GM21390 (cell line): ENCODE measurements at regions not wholly inside any gene's neighbourhood (a gene's known extent, or its start where the extent isn't known, plus 50 kb on each side); places are given as distances from the start of the nearest gene placed in this dataset.
"Not testable (repeated sequence)": the region's sequence is repeated elsewhere in the genome, so short reads cannot be mapped to it uniquely, and the experiment has no call there.

Source experiments
- ATAC-seq: cut with Tn5 transposase; IDR thresholded peaks from one replicate; pipeline ENCODE4 v1.9.1; 2021; ENCODE audit not compliant: unreplicated experiment

DNA sequence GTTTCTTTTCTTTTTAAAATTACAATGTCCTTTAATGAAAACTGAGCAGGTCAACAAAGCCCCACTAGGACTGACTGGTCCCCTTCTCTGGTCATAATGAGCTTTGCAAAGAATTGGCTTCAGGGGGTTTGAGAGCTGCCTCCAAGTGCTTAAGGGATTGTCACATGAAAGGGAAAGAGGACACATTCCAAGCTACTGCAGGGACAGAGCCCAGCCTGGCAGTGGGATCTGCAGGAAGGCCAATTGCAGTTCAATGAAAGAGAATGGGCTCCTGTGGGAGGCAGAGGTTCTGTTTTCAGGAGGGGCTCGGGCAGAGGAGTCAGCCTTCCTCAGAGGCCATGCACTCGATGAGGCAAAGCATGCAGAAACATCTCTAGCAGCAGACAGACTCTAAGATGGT, 84.1 kb upstream of the ACKR3 start:
- ATAC-seq, result no peak

DNA sequence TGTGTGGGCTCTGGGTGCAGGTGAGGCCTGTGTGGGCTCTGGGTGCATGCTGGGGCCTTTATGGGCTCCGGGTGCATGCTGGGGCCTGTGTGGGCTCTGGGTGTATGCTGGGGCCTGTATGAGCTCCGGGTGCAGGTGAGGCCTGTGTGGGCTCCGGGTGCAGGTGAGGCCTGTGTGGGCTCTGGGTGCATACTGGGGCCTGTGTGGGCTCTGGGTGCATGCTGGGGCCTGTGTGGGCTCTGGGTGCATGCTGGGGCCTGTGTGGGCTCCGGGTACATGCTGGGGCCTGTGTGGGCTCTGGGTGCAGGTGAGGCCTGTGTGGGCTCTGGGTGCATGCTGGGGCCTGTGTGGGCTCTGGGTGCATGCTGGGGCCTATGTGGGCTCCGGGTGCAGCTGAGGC, 80.5 kb upstream of the ACKR3 start:
- ATAC-seq, result not testable (repeated sequence)

DNA sequence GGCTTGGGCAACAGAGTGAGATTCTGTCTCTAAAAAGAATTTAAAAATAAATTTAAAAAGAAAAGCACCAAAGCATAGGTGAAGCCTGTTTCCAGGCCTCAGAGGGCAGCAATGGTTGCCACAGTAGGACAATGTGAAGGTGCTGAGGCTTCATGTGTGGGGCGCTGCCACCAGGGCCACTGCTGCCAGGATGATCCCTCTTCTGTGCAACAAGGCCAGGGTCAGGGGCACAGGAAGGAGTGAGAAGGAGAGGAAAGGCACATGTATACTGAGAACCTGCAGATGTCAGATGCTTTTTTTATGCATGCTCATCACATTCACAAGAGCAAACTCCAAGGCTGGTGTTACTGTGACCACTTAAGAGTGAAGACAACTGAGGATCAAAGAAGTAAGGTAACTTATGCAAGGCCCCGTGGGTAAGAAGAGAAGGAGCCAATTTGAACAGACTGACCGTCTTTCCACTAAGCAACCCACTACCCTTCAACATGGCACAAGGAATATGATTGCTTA, 79.7 kb upstream of the ACKR3 start:
- no peak for ATAC-seq

DNA sequence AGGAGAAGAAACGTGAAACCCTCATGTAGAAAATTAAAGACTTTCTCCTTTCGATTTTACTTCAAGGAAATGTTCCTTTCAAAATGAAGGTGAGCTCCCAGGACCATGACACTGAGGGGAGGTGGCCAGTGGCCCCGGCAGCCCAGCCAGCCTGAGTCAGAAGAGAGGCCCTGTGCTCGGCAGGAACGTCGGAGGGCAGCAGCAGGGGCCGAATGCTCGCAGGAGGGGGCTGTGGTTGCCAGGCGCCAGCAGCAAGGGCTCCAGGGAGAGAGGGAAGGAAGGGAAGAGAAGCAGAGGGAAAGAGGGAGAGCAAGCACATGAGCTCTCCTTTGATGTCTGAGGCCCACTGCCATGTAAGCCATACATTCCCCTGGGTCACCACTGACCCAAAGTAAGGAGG, 73.3 kb upstream of the ACKR3 start:
- ATAC-seq, result no peak

DNA sequence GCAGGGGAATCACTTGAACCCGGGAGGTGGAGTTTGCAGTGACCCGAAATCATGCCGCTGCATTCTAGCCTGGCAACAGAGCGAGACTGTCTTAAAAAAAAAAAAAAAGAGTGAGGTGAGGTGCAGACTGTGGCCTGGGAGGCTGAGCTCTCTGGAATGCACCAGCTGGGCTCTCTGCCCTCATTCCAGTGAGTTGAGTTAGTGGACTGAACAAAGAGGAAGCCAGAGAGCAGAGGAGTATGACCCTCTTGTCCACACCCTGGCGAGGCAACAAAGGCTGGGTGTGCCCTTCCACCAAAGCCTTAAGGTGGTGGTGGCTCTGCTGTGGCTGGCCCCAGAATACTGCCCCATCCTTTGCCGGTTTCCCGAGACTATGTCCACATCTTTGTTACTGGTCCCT, 71.3 kb upstream of the ACKR3 start:
- no peak for ATAC-seq

DNA sequence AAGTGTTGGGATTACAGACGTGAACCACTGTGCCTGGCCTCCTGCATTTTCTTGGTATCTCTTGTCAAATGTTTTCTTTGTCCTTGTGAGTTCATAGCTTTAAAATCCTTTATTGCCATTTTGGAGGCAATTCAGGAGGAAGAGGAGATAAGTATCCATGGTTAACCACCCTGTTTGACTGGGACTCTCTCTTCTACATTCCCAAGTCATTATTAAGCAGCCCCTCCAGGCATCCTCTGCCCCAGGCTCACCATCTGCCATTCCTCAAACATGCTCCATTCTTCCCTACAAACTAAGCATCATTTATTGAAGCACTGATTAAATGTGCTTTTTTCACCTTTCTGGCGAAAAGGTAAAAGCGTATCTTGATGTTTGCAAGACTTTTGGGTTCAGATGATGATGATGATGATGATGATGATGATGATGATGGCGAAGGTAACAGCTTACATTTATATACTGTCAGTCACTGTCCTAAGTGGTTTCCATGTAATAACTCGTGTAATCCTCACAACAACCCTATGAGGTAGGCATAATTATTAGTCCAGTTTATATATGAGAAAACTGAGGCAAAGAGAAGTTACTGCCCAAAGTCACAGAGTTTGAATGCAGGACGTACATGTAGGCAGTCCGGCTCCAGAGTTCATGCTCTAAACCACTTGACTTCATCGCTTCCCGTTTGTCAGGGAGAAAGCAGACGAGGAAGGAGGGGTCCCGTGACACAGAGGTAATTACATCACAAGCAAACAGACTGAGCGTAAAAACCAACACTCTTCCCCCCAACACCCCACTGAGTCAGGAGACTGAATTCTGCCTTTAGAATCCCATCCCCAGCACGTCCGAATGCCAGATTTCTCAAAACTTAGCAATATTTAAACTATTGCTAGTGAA, 69.7 kb upstream of the ACKR3 start:
- no peak for ATAC-seq

DNA sequence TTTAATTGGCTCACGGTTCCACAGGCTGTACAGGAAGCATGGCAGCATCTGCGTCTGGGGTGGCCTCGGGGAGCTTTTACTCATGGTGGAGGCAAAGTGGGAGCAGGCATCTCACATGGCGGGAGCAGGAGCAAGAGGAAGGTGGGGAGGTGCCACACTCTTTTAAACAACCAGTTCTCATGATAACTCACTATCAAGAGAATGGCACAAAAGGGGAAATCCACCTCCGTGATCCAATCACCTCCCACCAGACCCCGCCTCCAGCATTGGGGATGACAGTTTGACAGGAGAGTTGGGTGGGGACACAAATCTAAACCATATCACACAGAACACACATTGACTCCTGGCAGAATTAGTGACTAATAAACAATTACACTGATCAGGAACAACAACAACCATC, 68.6 kb upstream of the ACKR3 start:
- ATAC-seq, result no peak

DNA sequence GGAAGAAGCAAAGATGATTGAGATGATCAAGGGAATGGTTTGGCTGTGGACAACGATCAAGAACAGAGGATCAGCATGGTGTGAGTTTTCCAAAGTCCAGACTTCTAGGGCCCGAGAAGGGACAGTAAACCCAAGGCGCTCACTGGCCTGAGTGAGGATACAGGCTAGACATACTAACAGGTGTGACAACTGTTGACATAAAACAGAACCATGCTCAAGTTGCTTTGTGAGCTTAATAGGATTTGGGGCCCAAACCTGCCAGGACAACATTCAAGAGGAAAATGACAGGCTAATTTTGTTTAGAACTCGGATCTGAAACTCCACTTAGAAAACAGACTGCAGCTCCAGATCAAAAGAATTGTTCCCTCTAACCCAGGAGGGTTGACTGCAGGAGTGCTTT, 68.1 kb upstream of the ACKR3 start:
- no peak for ATAC-seq

DNA sequence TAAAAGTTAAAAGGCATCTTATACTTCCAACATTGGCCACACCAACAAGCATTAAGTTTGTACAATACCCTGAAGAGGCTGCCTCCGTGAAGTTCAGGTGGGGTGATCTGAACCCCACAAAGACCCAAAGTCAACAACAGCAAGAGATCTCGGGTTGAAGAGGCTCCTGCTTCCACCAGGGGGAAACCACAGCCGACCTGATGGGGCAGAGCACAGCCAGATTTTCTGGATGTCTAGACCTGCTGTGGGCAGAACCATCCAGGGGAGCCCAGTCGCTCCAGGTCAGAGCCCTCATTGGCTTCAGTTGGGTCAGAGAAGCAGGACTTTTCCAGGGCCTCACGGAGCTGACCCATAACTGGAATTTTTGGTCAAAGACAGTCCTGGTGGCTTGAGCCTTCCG, 66.5 kb upstream of the ACKR3 start:
- no peak for ATAC-seq

DNA sequence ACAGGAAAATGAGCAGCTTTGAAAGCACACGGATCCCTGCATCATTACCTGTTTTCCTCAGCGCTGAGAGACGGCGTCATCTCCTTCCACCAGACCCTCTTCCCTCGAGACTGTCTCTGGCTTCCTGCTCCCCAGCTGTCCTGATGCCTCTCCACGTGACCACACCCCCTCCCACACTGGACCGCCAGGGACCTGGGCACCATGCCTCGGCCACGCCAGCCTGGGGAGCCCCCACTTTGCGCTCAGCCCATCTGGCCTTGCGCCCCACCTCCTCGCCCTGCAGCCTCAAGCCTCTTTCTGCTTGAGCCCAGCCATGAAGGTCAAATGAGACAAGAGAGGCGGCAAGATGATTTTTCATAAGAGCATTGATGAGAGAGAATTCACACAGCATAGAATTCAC, 66.0 kb upstream of the ACKR3 start:
- ATAC-seq, result no peak

DNA sequence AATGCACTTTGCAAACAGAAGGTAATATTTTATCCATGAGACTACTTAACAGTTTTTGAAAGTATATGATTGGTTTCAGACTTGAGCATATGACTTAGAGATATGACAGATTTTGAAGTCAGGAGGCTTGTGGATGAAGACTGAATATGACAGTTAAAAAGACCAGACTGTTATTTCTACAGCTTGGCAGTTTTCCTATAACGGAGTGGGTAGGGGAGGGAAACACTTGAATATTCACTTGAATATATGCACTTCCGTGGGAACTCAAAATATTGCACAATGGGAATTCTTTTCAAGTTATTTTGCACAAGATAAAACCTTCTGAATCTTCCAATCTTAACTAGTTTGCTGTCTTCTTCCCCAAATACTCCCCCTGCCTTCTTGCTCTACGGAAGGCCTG, 64.6 kb upstream of the ACKR3 start:
- no peak for ATAC-seq

DNA sequence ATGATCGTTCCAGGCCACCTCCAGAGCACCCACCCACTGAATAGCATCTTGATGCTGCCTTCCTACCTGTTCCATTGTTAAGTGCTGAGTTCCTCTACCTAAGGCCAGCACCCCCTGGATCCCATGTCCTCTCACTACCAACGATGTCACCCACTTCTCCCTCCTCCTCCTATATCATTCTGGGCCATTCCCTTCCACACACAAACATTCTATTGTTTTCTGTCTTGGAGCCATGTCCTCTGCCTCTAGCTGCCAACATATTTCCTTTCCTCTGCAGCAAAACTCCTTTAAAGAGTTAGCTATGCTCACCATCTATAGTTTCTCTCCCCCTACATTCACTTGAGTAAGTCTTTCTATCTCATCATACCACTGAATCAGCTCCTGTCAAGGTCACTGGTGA, 64.0 kb upstream of the ACKR3 start:
- ATAC-seq, result no peak

DNA sequence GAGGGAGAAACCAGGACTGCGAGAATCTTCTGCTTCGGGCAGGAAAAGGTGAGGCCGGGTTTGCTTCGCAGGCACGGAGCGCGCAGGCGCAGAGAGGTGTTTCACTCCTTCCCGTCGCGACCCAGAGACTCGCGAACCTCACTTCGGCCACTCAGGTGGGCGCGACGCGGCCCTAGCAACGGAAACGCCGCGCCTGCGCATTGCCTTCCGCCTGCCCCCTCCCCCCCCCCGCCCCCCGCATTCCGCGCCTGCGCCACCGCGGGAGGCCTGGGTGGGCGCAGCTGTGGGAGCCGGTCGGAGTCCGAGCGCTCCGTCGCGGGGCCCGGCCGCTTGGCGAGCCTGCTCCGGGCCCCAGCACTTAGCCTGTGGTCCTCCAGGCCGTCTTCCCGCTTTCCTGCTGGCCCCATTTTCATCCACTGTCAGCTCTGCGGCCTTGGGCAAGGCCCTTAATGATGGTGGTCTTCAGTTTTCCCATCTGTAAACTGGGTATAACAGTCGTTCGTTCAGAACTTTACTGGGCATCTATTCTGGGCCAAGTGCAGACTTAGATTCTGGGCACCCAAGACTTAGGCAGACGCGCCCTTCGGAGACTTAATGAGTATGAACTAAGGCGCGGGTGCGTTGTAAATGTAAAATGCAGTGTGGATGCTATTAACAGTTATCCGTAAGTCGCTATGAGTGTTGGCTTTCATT, 62.1 kb upstream of the ACKR3 start:
- ATAC-seq, result no peak

DNA sequence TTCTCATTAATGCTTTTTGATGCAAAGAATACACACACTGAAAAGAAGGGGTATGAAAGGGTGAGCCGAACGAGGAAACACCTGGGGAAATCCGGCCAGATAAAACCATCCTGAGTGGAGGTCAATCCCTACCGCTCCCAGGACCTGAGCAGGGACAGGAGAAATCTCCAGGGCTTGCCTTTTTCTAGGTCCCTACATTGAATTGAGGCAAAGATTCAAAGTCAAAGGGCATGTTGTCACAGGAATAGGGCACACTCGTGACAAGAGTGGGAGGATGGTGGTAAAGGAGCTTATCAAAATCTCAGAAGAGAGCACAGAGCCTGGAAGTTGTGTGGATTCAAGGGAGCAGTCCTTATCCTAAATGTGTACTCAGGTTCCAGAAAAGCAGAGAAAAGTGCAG, 61.2 kb upstream of the ACKR3 start:
- no peak for ATAC-seq

DNA sequence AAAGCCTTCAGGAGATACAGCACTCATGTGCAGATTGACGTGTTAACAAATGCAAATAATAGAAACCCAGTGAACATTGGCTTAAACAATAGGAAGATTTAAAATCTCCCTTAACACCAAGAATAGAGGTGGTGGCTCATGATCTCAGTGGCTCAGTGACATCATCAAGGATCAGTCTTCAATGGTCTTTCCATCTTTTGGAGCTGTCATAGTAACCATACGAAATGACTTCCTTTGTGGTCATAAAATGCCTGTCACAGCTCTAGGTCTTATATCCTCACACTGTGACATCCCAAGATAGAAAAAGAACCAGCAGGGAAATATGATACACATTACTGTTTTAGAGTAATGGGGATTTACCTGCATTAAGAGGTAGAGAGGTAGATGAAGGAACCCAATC, 59.6 kb upstream of the ACKR3 start:
- ATAC-seq, result no peak

DNA sequence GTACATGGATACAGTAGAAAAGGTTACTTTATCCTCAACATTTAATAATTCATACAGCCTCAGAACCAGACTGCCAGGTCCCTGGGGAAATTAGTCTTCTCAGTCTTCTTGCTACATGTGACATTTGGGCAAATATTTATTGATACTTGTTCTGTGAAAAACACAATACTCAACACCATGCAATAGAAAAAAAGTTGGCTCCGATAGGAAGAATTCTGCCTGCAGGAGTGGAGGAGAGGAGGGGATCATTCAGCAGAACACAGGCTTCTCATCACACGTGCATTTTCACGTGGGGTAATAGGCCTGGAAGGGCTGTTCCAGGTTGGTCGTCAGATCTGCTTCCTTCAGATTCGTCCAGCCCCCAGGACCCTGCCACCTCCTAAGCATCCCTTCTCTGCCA, 58.4 kb upstream of the ACKR3 start:
- no peak for ATAC-seq

DNA sequence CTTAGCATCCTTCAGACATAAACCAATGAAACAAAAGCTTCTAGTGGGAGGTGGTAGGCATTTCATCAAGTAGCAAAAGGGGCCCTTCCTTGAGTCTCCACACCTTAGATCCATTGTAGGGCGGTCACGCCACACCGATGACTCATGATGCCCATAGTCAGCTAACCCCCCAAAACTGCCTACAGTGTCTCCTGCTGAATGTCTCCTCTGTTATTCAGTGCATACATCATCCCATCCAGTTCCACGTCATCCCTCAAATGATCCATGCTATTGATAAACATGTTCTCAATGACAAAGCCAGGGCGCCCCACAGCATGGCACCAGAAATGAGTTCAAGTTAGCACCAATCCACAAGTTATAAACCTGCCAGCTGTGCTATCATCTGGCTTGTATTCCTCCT, 57.4 kb upstream of the ACKR3 start:
- ATAC-seq, result no peak

DNA sequence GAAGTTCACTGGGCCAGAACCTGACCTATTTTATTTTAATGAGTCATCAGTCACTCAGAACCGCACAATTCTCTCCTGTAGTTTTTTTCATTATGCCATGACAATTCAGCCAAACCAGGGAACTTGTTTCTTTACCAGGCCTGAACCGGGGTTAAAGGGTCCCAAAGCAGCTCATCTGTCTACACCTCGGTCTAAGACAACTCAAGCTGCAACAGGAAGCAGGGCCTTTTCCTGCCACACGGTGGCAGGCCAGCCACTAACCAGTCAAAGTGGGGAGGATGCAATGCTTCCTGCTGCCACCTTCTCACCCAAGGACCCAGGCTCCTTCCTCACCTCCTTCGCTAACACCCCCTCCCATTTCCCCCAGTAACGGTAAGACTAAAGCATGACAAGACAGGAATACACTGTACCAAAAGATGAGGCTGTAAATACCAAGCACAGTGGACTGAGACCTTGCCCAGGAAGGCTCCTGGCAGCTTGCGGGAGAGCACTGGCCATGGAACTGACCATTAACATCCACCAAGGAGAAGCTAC, 56.7 kb upstream of the ACKR3 start:
- peak; percentile 86 for ATAC-seq

DNA sequence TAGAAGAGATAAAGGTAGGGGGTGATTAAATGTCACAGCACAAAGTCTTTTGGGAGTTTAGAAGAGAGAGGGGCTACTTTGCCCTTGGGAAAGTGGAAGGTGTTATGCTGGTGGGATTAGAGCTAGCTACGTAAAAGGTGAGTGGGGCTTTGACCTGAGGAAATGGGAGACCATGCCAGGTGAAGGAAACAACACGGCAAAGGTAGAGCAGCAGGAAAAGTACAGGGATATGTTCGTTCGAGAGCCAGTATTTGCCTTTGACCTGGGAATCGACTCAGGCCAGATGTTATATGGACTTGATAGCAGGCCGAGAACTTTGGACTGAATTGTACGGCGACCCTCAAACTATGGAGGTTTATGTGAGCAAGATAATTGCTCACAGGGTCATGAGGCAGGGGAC, 55.7 kb upstream of the ACKR3 start:
- ATAC-seq, result no peak

DNA sequence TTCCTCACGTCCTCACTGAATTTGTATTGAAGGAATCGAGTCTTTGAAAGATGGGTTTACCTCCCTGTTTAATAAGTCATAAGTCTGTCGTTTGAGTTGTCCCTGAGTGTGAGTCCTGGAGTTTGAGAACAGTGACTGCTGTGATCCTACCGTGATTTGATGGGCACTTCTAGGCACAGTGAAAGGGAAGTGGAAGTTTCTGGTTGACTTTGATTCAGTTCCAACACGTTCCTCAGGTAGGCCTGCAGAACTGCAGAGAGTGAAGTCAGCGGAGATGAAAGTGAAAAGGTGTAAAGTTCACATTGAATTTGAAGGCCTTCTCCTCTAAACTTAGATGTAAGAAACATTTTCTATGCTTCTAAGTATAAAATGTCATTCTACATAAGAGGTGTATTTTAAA, 52.9 kb upstream of the ACKR3 start:
- no peak for ATAC-seq

DNA sequence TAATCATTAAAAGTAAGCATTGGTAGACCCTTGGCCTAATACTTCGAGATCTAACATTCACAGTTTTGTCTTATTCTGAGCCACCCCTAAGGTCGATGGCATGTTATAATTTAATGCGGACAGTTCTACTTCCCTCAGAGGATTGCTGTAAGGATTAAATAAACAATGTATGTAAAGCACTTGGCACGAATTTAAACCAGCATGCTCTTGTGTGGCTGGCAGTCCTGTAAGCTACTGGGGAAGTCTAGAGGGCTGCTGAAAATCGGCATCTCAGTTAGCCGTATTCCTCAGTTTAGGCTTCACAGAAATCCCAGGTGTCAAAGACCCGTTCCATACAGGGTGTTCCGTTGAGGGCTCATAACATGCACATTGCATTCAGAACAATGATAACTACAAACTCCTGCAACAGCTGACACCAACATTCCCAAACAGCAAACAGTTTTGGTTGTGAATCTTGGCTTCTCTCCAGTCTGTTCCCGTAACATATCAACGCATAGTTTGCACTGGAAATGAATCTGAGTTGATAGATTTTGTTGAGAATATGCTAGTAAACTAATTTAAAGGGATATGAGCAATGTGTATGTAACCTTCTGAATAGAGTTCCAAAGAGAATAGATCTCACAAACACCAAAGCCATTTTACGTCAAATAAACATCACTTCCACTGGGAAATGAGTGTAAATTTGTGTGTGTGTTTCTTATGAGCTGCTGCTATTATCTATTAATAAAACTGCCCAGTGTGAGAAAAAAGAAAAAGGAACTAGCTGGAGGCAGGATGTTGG, 52.2 kb upstream of the ACKR3 start:
- no peak for ATAC-seq
